Stimulated activated effector memory CD8-positive, alpha-beta T cell treated with anti-CD3 and anti-CD28 coated beads, Interleukin-12 subunit alpha, Interleukin-12 subunit beta, amount 100 ng/mL, for 72 hours (primary cell): ENCODE measurements at regions not wholly inside any gene's neighbourhood (a gene's known extent, or its start where the extent isn't known, plus 50 kb on each side); places are given as distances from the start of the nearest gene placed in this dataset.
"Not testable (repeated sequence)": the region's sequence is repeated elsewhere in the genome, so short reads cannot be mapped to it uniquely, and the experiment has no call there.

ENCODE experiments used
- ATAC-seq: fragments of 150-1000 bp; cut with Tn5 transposase; 2 replicates; pipeline ENCODE4 v1.10.0; 2021
- DNase-seq, 2 donors: peaks; one replicate each; pipeline ENCODE4 v3.0.0; 2021 to 2022; ENCODE audit warnings: low spot score in 2 of 2
- H3K27ac Mint-ChIP-seq: one replicate; pipeline ENCODE4 v1.8.0; 2022; ENCODE audit warnings: mild to moderate bottlenecking, mixed read lengths
- H3K36me3 Mint-ChIP-seq: one replicate; pipeline ENCODE4 v1.8.0; 2022; ENCODE audit warnings: mild to moderate bottlenecking, mixed read lengths
- H3K4me1 Mint-ChIP-seq: one replicate; pipeline ENCODE4 v1.8.0; 2022; ENCODE audit warnings: mixed read lengths
- H3K4me3 Mint-ChIP-seq: one replicate; pipeline ENCODE4 v1.8.0; 2022; ENCODE audit warnings: mild to moderate bottlenecking, mixed read lengths
- H3K9me3 Mint-ChIP-seq: one replicate; pipeline ENCODE4 v1.8.0; 2022; ENCODE audit warnings: mixed read lengths

GRCh38 chr14:37988472-37988871 lies 219.2 kb upstream of the SSTR1 start:
- Mint-ChIP-seq H3K9me3 (no peaks in the 10 kb centered on the region), H3K27ac (no peak overlapping the region), H3K36me3 (no peaks in the 10 kb centered on the region), H3K4me1 (no peaks in the 10 kb centered on the region), H3K4me3 (no peak overlapping the region)
- ATAC-seq (no peak), DNase-seq (no peak)

GRCh38 chr14:37991027-37991426 lies 216.7 kb upstream of the SSTR1 start:
- Mint-ChIP-seq H3K4me1 (no peaks in the 10 kb centered on the region), H3K9me3 (no peaks in the 10 kb centered on the region), H3K4me3 (no peak overlapping the region), H3K27ac (no peak overlapping the region), H3K36me3 (no peaks in the 10 kb centered on the region)
- DNase-seq, result no peak
- ATAC-seq, result no peak

- Mint-ChIP-seq H3K4me3 (no peak overlapping the region), H3K4me1 (no peaks in the 10 kb centered on the region), H3K36me3 (no peaks in the 10 kb centered on the region), H3K27ac (no peak overlapping the region), H3K9me3 (no peaks in the 10 kb centered on the region)
- ATAC-seq, result no peak
- DNase-seq, result no peak
Measured at GRCh38 chr14:37992499-37992898, 215.2 kb upstream of the SSTR1 start.

- H3K9me3 Mint-ChIP-seq, result peaks cover 3% of the 10 kb centered on the region
- no peak for DNase-seq
- H3K36me3 Mint-ChIP-seq, result no peaks in the 10 kb centered on the region
- H3K4me3 Mint-ChIP-seq, result no peak overlapping the region
- no peak for ATAC-seq
- H3K27ac Mint-ChIP-seq, result no peak overlapping the region
- H3K4me1 Mint-ChIP-seq, result no peaks in the 10 kb centered on the region
Measured at GRCh38 chr14:37994846-37995372, 212.8 kb upstream of the SSTR1 start.

- Mint-ChIP-seq H3K27ac (no peak overlapping the region), H3K36me3 (no peaks in the 10 kb centered on the region), H3K4me3 (no peak overlapping the region), H3K9me3 (peaks cover 3% of the 10 kb centered on the region), H3K4me1 (no peaks in the 10 kb centered on the region)
- DNase-seq (no peak), ATAC-seq (no peak)
Measured at GRCh38 chr14:37997017-37997416, 210.7 kb upstream of the SSTR1 start.

GRCh38 chr14:38000340-38000739 lies 207.4 kb upstream of the SSTR1 start:
- no peak for DNase-seq
- Mint-ChIP-seq H3K36me3 (no peaks in the 10 kb centered on the region), H3K9me3 (peaks cover 3% of the 10 kb centered on the region), H3K27ac (no peak overlapping the region), H3K4me1 (no peaks in the 10 kb centered on the region), H3K4me3 (no peak overlapping the region)
- no peak for ATAC-seq

- no peaks in the 10 kb centered on the region for H3K4me1 Mint-ChIP-seq
- H3K9me3 Mint-ChIP-seq, result peaks cover 3% of the 10 kb centered on the region
- H3K4me3 Mint-ChIP-seq, result no peak overlapping the region
- no peaks in the 10 kb centered on the region for H3K36me3 Mint-ChIP-seq
- no peak for DNase-seq
- no peak overlapping the region for H3K27ac Mint-ChIP-seq
- no peak for ATAC-seq
Measured at GRCh38 chr14:38001501-38001900, 206.2 kb upstream of the SSTR1 start.

- DNase-seq (no peak), ATAC-seq (no peak)
- no peaks in the 10 kb centered on the region for H3K36me3 Mint-ChIP-seq
- no peaks in the 10 kb centered on the region for H3K4me1 Mint-ChIP-seq
- no peaks in the 10 kb centered on the region for H3K9me3 Mint-ChIP-seq
- no peak overlapping the region for H3K4me3 Mint-ChIP-seq
- H3K27ac Mint-ChIP-seq, result no peak overlapping the region
Measured at GRCh38 chr14:38003746-38004609, 203.7 kb upstream of the SSTR1 start.

GRCh38 chr14:38004610-38004879 lies 203.2 kb upstream of the SSTR1 start:
- Mint-ChIP-seq H3K4me3 (no peak overlapping the region), H3K27ac (no peak overlapping the region), H3K36me3 (no peaks in the 10 kb centered on the region), H3K9me3 (peaks cover 4% of the 10 kb centered on the region), H3K4me1 (no peaks in the 10 kb centered on the region)
- DNase-seq (no peak), ATAC-seq (no peak)

- not testable (repeated sequence) for H3K4me3 Mint-ChIP-seq, DNase-seq, H3K27ac Mint-ChIP-seq, H3K4me1 Mint-ChIP-seq, ATAC-seq, H3K36me3 Mint-ChIP-seq
- H3K9me3 Mint-ChIP-seq, result peaks cover 17% of the 10 kb centered on the region
Measured at GRCh38 chr14:38011156-38011555, 196.5 kb upstream of the SSTR1 start.

- H3K9me3 Mint-ChIP-seq, result peaks cover 17% of the 10 kb centered on the region
- H3K27ac Mint-ChIP-seq, result no peak overlapping the region
- H3K36me3 Mint-ChIP-seq, result no peaks in the 10 kb centered on the region
- no peak overlapping the region for H3K4me3 Mint-ChIP-seq
- H3K4me1 Mint-ChIP-seq, result no peaks in the 10 kb centered on the region
- ATAC-seq, result no peak
- no peak for DNase-seq
Measured at GRCh38 chr14:38012056-38012455, 195.6 kb upstream of the SSTR1 start.

- Mint-ChIP-seq H3K4me3 (no peak overlapping the region), H3K4me1 (no peaks in the 10 kb centered on the region), H3K9me3 (peaks cover 9% of the 10 kb centered on the region), H3K36me3 (no peaks in the 10 kb centered on the region), H3K27ac (no peak overlapping the region)
- DNase-seq (no peak), ATAC-seq (no peak)
Measured at GRCh38 chr14:38016497-38016896, 191.2 kb upstream of the SSTR1 start.

GRCh38 chr14:38021861-38022260 lies 185.8 kb upstream of the SSTR1 start:
- no peaks in the 10 kb centered on the region for H3K4me1 Mint-ChIP-seq
- ATAC-seq, result no peak
- DNase-seq, result no peak
- no peaks in the 10 kb centered on the region for H3K36me3 Mint-ChIP-seq
- peaks cover 17% of the 10 kb centered on the region for H3K9me3 Mint-ChIP-seq
- H3K4me3 Mint-ChIP-seq, result no peak overlapping the region
- H3K27ac Mint-ChIP-seq, result no peak overlapping the region

GRCh38 chr14:38022775-38023174 lies 184.9 kb upstream of the SSTR1 start:
- Mint-ChIP-seq H3K4me1 (no peaks in the 10 kb centered on the region), H3K36me3 (no peaks in the 10 kb centered on the region), H3K27ac (no peak overlapping the region), H3K9me3 (peaks cover 20% of the 10 kb centered on the region), H3K4me3 (no peak overlapping the region)
- DNase-seq (no peak), ATAC-seq (no peak)

- no peaks in the 10 kb centered on the region for H3K36me3 Mint-ChIP-seq
- ATAC-seq (no peak), DNase-seq (no peak)
- H3K4me1 Mint-ChIP-seq, result no peaks in the 10 kb centered on the region
- H3K4me3 Mint-ChIP-seq, result no peak overlapping the region
- no peak overlapping the region for H3K27ac Mint-ChIP-seq
- peaks cover 2% of the 10 kb centered on the region for H3K9me3 Mint-ChIP-seq
Measured at GRCh38 chr14:38038171-38038570, 169.5 kb upstream of the SSTR1 start.

- H3K27ac Mint-ChIP-seq, result no peak overlapping the region
- DNase-seq (no peak), ATAC-seq (no peak)
- H3K4me3 Mint-ChIP-seq, result no peak overlapping the region
- no peaks in the 10 kb centered on the region for H3K36me3 Mint-ChIP-seq
- H3K4me1 Mint-ChIP-seq, result no peaks in the 10 kb centered on the region
- H3K9me3 Mint-ChIP-seq, result peaks cover 2% of the 10 kb centered on the region
Measured at GRCh38 chr14:38038986-38039385, 168.7 kb upstream of the SSTR1 start.
